GM18868 (cell line): ENCODE measurements at regions not wholly inside any gene's neighbourhood (a gene's known extent, or its start where the extent isn't known, plus 50 kb on each side); places are given as distances from the start of the nearest gene placed in this dataset.
A peak's percentile ranks its signal among the peaks of the same experiment; 100 is the strongest.
"Not testable (repeated sequence)": the region's sequence is repeated elsewhere in the genome, so short reads cannot be mapped to it uniquely, and the experiment has no call there.

ENCODE experiments used
- ATAC-seq: cut with Tn5 transposase; IDR thresholded peaks from one replicate; pipeline ENCODE4 v1.9.1; 2021; ENCODE audit warnings: mild to moderate bottlenecking, moderate library complexity; ENCODE audit not compliant: unreplicated experiment

GRCh38 chr3:137111497-137111896 lies 153.7 kb downstream of the IL20RB start:
- ATAC-seq: no peak

GRCh38 chr3:137116619-137117018 lies 158.8 kb downstream of the IL20RB start:
- no peak for ATAC-seq

DNA sequence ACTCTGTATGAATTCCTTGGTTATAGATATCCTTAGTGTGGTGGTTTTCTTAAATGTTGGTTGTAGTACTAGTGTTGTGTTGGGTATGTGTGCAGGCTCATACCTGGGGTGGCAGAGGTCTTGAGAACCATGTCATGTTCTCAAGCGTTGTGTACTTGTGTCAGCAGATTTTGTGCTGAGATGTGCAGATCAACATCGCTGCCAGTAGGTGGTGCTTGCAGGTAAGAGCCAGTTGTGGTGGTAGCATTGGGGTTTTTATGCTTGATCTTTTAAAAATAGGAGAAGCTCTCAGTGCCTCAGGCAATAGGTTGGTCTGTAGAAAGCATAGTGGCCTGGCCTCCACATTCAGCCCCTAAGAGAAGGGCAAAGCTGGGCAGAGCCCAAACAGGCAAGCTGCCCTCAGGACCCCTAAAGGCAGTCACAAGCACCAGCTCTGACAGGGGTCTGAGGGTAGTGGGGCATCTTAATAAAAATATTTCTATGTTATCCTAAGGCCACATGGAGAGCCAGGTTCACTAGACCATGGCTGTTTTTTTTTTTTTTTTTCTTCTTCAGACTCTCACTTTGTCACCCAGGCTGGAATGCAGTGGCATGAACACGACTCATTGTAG lies 164.0 kb downstream of the IL20RB start:
- ATAC-seq: peak; percentile 96

GRCh38 chr3:137131081-137131480 lies 173.3 kb downstream of the IL20RB start:
- ATAC-seq: no peak

- ATAC-seq: no peak
These were observed 176.6 kb downstream of the IL20RB start for GRCh38 chr3:137134431-137134830.

- ATAC-seq: no peak
These were observed 190.6 kb downstream of the IL20RB start for GRCh38 chr3:137148406-137148805.

DNA sequence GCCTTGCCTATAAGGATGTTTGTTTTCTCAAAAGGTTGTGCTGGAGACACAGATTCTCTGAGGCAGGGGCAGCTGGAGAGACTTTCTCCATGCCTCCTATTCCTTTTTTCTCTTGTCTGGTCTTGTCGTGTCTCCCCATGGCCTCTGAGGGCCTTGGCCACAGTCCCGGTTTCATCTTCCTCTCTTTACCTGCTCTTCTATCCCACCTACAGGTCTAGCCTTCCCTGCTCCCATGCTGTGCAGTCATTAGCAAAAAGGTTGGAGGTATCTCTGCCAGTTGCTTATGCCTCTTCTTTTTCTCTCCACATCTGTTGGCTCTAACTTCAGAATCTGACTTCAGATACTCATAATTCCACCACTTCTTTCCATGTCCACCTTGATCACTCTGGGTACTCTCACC lies 191.1 kb downstream of the IL20RB start:
- ATAC-seq: no peak

DNA sequence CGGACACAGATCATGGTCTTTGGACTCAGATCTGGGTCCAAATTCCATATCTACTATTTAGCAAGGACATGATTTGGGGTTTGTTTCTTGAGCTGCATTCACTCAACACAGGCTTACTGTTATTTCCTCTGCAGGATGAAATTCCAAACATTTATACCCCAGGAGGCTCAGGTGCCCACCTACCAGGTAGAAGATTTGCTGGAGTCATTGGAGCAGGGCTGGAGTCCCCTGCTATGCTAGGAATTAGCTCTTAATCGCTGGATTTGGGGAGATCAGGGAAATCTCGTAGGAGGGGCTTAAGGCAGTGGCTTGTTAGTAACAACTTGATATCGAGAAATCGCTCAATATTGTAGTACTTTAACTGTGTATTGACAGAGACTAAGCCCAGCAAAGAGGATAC lies 193.0 kb downstream of the IL20RB start:
- no peak for ATAC-seq

GRCh38 chr3:137153046-137153445 lies 195.3 kb downstream of the IL20RB start:
- not testable (repeated sequence) for ATAC-seq

DNA sequence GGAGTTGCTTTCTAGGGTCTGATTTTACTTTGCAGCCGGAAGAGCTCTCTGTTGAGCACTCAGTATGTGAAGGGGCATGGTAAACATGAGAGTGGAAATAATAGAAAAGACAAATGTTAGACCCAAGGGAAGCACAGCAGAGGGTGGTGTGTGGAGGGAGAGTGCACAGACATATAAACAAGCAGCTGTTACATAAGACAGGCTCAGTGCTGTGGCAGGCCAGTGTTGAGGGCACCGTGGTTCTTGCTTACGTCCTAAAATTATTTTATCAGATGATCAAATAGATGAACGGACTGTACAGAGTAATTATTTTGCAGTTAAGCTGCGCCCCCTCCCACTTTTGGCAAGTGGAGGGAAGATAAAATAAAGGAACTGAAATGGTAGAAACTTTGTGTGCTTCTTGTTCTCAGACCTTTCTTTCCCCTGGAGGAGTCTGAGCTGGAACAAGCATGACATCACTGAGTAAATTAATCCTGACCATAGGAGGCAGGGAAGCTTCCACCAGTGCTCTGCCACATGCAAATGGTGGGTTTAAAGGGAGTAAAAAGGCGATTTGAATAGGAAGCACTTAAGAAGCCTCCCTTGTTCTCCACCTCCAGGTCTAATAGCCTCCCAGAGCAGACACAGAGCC lies 205.6 kb downstream of the IL20RB start:
- peak; percentile 55 for ATAC-seq

DNA sequence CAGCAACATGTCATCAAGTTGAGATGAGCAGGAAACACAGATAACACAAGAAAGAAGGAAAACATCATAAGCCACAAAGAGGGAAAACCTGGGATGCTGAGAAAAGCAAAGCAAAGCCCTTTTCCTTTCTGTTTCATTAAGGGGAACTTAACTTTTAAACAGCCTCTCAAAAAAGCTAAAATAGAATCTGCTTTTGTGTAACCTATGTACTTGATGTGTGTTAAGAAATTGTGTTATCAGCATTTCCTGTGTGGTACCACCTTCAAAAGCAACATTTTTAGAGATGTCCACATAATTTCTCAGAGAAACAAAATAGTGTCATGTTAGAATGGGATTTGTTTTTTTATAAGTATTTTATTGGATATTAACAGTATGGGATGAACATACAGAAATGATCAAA lies 206.2 kb downstream of the IL20RB start:
- no peak for ATAC-seq

DNA sequence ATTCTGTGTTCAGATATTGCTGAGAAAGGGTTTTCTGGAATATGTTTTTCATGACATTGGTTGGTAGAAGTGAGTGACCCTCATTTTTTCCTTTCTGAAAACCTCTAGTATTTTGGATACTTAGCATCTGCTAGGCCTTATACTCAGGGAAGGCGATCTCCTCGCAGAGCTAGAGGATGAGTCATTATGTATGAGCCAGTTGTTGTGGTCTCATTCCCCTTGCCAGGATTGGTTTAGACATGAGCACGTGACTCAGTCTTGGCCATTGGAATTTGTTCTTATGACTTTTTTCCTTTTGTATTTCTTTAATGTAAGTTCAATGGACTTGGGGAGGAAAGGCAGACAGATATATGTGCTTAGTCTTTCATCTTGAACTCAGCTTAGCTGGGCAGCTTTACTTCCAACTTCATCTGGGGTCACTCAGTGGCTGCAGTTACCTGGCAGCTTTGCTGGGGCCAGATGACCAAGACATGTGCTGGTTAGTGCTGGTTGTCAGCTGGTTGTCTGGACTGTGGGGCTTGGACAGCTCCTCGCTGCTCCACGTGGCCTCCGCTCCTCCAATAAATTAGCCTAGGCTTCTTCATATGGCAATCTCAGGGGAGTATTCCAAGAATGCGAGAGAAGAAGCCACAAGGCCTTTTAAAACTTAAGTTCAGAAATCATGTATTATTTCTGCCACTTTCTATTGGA lies 207.5 kb downstream of the IL20RB start:
- no peak for ATAC-seq

GRCh38 chr3:137171834-137172603 lies 214.2 kb downstream of the IL20RB start:
- ATAC-seq: peak; percentile 76

DNA sequence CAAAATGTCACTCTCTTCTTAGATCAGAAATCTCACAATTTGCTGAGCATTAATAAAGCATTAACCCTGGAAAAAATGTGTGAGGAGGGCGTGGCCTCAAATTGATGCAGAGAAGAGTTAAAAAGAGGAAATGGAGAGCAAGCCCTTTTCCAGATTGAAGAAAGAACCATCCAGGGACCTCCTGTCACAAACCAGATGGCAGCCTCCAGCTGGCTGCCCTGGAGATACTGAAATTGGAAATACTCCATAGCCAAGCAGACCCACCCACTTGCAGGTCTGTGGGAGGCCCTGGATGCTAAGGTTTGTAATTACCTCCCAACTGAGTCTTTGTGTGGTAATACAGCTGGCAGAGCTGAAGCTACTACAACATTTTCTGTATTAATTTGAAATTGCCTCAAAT lies 214.9 kb downstream of the IL20RB start:
- no peak for ATAC-seq

DNA sequence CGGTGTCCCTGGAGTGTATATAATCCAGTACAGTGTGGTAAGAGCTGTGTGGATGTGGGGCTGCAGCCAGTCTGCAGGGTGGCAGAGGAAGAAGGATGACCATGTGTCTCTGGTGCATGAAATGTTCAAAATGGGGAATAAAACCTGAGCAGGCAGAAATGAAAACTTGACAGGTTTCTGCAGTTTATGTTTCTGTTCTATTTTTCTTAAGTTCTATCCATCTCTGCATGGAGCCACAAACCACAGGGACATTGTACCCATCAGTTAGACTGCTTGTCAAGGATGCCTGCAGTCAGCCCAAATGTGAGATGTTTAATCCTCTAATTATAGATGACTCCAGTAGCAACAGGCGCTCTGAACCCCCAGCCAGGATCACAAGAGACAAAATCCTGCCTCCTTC lies 216.7 kb downstream of the IL20RB start:
- ATAC-seq: no peak

DNA sequence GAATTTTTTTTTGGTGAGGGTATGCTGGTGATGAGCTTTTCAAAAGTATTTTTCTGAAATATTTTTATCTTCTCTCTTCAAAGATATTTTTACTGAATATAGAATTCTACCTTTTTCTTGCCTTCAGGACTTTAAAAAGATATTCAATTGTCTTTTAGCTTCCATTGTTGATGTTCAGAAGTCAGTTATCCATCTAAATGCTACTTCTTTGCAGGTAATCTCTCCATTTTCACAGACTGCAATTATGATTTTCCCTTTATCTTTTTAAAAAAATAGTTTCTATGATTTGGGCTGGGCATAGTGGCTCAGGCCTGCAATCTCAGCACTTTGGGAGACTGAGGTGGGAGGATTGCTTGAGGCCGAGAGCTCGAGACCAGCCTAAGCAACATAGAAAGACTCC lies 222.4 kb downstream of the IL20RB start:
- ATAC-seq: no peak

DNA sequence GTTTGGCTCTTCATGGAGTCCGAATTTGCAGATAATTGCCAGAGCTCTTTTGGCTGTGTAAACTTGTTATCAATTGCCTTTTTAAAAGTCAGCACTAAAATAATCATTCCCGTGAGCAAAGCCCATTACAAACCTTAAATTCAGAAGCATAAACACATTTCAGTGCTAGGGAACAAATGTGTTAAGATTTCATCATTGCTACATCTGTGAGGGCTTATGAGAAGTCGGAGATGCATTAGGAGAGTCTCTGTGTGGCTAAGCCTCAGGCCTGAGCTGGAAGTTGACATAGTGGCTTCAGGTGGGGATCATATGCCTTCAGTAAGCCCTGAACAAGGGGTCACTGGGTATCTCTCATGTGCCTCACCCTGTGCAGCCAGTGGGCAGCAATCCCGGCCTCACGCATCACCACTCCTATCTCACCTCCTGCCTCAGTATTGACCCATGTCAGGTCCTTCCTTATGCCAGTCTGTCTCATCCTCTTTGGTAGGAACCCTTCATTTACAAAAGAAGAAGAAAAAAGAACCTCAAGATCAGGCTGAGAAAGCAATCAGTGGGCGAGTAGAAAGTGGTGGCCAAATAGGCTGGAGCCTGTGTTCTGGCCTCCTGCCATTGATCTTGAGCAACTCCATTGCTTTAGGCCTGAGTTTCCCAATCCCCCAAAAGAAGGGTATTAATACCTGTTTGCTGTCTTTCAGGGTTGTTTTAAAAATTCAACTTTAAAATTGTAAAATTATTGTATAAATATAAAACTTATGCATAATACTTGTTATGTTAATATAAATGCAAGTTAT lies 233.5 kb downstream of the IL20RB start:
- ATAC-seq: no peak

DNA sequence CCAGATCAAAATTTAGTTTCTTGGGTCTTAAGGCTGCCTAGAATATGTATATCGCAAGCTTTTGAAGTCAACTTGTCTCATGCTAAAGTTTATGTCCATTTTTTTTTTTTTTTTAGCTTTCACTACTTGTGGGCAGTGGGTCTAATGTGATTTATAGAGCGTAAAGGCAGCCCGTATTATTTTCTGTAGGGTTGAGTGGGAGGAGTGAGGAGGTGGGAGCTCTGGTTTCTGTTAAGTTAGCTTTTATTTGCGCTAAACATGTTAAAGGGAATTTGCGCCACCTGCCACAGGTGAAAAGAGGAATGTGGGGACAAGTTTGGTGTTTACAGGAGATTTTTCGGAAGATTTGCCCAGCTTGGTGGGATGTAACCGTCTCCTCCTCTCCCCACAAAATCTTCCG lies 234.2 kb downstream of the IL20RB start:
- no peak for ATAC-seq

GRCh38 chr3:137194301-137194700 lies 236.5 kb downstream of the IL20RB start:
- ATAC-seq: no peak

- ATAC-seq: not testable (repeated sequence)
These were observed 240.6 kb downstream of the IL20RB start for GRCh38 chr3:137198374-137198773.

- ATAC-seq: peak; percentile 66
These were observed 241.9 kb downstream of the IL20RB start for GRCh38 chr3:137199678-137200077.
